HG03457 (cell line): ENCODE measurements at regions not wholly inside any gene's neighbourhood (a gene's known extent, or its start where the extent isn't known, plus 50 kb on each side); places are given as distances from the start of the nearest gene placed in this dataset.

Experiments used
- ATAC-seq: cut with Tn5 transposase; IDR thresholded peaks from one replicate; pipeline ENCODE4 v1.9.1; 2021; ENCODE audit warnings: moderate number of reproducible peaks; ENCODE audit not compliant: unreplicated experiment

DNA sequence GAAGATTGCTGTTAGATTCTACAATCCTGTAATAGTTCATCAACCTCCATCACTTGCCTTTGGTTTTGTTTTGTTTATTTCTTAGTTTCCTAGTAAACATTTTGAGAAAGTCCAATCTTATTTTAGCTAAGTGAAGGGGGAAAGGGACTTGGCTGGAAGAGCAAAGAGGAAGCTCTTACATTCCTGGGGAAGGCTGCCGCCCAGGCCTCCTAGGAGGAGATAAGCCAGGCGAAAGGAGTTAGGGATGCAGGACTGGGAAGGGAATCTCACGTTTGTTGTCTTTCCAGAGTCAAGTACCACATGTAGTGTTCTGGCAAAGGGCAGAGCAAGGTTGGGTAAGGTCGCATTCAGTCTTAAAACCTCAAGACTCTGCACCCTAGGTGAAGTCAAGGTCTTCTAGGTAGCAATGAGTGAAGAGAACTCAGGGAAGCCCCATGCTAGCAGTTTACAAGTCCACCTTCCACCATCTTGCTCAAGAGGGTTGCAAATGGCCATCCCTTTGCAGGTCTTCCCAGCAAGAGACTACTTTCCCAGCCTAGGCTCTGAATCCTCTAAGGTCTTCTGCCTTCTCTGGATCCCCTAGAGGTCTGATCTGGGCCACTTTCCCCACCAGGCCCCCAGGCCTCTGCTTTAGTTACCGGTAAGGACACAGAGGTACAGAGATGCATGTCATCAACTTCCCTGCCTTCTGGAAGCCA is 320.7 kb downstream of the CYP26B1 start:
- ATAC-seq, result no peak

DNA sequence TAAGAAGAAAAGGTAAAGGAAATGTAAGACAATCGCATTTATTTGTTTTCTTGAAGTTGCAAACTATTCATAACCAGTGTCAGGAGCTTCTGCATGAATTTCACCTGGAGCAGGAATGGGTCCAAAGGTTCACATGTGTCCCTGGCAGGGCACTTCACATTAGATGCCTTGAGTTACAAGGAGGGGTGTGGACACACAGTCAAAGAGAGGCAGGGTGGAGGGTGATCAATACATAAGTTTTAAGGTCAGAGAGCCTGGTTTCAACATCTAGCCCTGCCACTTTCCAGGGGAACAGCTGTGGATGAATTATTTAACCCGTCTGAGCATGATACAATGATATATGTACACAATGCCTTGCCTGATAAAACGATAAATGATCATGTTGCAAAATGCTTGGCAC is 321.4 kb downstream of the CYP26B1 start:
- no peak for ATAC-seq

DNA sequence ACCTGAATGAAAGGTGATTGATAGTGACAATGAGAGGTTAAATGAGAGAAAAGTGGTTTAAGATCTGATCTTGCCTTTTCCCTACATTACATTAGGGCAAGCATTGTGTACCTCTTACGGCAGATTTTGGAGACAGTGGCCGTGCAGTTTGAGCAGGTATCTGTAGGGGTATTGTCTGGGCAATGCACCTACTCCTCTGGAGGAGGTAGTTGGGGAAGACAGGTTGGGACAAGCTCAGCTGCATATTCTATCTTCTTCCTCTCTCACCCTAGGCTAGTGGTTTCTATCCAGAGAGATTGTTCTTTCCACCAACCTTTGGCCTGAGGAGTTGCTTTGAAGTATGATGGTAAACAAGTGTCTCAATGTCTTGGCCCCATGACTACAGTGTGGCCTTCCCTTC is 323.2 kb downstream of the CYP26B1 start:
- no peak for ATAC-seq

DNA sequence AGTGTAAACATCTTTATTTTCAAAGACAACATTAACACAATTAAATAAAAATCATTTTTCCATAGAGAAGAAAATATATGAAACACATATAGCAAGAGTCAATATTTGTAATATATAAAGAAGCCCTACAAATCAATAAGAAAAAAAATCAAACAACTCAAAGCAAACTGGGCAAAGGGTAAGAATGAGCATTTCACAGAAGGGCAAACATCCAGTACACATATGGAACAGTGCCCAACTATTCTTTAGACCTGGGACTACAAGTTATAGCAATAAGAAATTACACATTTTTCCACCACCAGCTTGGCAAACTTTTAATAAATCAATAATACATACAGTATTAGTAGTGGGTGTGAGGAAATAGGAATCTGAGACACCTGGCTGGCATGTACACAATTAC is 324.1 kb downstream of the CYP26B1 start:
- no peak for ATAC-seq

DNA sequence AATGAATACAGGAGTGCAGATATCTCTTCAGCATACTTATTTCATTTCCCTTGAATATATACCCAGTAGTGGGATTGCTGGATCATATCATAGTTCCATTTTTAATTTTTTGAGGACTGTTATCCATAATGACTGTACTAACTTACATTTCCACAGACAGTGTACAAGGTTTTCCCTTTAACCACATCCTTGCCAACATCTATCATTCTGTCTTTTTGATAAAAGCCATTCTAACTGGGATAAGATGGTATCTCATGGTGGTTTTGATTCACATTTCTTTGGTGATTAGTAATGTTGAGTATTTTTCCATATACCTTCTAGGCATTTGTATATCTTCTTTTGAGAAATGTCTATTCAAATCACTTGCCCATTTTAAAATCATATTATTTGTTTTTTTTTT is 325.2 kb downstream of the CYP26B1 start:
- no peak for ATAC-seq

DNA sequence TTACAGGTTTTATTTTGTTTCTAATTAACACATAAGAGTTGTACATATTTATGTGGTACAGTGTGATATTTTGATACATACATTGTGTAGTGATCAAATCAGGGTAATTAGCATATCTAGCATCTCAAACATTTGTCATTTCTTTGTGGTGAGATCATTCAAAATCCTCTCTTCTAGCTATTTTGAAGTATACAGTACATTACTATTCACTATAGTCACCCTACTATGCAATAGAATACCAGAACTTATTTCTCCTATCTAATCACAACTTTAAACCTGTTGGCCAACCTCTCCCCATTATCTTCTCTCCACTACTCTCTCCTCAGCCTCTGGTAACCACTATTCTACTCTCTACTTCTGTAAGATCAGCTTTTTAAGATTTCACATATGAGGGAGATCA is 325.8 kb downstream of the CYP26B1 start:
- ATAC-seq, result no peak

DNA sequence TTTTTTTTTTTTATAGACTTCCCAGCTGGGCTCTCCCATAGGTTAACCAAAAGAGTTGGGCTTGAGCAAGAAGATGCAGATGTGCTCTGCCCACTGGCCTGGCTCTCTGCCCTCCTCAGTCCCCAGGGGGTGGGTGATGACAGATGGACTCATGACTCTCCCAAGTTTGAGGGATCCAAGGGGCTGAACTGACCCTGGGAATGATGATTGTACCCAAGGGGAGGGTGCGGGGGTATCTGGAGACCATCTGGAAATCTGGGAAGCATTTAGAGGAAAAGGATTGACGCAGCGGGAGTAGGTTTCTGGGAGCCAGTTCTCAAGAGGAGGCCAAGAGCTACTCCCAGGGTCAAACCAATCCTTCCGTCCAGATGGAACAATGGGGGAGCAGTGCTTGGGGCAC is 330.8 kb downstream of the CYP26B1 start:
- no peak for ATAC-seq

DNA sequence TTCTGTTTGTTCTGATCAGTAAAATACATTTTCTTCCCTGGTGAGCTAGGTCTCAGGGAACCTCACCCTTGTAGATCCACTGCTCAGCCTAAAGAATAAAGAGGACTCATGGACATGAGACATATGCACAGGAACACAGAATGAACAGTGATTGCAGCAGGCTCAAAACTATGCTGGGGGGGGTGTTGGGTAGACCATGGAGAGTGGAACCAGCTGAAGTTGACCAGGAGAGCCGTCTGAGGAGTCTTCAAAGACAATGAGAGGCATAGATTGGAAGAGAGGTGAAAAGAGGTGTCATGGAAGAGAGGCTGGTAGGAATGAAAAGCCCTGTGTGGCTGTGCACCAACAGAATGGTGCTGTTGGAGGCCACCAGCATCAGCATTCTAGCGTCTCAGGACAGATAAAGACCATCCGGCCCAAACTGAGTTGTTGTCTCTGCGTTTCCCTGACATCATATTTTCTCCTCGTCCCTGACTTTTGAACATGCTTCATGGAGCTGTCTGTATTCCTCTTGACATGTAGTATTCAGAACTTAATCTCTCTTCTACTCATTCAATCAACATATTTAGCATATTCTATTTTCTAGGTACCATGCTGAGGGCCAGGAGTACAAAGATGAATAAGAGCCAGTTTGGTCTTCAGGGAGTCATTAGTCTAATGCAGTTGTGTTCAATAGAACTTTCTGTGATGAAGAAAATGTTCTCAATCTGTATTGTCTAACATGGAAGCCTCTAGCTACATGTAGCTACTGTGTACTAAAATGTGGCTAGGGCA is 331.8 kb downstream of the CYP26B1 start:
- ATAC-seq, result no peak

DNA sequence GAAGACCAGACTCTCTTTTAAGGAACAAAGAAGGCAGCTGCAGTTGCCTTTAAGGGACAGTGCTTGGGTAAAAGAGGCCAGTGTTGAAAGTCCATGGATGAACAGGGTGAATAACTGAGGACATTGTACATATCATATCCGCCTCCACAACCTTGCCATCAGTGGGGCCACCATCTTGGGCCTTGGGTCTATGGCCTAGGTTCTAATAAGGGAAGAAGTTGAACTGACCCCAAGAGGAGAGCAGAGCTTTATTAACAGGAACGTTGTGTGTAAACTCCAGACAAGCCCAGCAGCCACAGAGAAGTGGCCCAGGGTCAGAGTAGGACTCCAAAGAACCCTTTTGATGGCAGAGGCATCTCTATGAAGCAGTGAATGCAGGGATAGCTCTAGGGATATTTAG is 332.8 kb downstream of the CYP26B1 start:
- ATAC-seq, result no peak

DNA sequence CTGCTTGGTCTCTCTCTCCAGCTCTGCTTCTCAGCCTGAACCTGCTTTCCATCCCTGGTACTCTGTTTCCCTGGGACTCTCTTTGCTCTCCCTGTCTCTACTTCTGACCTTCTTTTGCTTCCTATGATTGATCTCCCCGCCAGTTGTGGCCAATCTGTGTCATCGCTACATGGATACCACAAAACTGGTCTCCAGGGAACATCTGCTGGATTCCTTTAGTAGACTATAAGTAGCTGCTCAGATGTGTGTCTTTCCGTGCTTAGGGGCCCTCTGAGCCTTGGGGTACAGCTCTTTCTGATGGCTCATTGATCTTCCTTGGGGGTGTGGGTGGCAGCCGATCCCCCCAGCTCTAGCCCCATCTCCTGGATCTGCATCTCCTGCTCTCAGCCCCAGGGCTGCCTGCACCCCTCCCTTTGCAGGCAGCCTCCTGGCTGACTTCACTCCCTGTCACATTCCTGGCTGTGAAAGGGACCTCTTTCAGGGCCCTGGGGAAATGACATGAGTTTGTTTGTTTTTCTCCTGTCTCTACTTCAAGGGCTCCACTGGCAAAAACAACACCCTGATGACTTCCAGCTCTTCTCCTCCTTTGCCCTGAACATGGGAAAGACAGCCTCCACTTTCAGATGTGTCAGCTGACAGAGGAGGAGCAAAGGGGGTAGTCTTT is 333.7 kb downstream of the CYP26B1 start:
- no peak for ATAC-seq

DNA sequence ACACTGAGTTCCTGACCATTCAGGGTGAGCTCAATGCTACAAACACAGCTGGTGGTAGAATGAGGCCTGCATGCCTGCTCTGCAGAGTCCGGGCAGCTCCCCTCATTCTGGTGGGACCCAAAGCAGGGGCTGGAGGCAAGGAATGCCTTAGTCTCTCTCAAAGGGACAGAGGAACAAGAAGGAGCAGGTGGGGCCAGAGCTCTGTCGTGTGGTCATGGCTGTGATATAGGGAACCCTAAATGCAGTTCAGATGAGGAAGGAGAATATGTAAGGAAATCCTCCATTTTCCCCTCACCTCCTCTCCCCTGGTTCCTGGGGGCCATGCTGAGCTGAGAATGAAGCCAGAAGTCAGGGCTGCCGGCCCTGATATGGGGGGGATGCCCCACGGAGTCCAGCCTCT is 334.3 kb downstream of the CYP26B1 start:
- no peak for ATAC-seq

DNA sequence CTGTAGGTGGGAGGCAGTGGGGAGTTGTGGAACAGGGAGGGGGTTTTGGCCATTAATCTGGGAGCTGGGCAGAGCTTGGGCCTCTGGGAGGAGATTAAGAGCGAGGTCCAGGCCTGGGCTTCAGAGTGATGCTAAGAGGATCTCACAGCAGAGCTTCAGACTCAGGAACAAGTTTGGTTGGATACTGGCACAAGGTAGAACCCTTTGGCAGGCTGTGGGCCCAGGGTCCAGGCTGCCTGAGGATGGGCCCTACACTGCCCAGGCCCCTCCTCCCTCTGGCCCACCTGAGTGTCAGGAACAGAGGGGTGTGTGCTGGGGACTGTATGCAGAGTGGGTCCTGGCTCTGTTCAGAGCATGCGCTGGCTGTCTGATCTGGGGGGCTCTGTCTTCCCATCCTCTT is 334.9 kb downstream of the CYP26B1 start:
- ATAC-seq, result no peak

DNA sequence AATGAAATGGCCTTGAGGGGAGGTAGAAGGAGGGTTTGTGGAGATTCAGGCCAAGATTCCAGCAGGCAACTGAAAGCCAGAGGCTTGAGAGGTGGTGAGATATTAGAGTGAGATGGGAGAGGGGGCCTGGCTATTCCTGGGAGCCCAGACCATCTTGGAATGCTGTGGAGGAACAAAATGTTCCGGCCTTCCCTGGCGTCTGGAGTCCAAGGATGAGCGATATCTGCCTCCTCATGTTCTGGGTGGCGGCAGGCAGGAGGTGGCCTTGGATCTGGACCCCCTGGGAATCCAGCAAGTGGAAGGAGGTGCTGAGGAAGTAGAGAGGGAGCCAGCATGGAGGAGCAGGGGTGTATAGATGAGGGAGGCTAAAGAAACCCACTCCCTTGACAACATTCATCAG is 335.9 kb downstream of the CYP26B1 start:
- ATAC-seq, result no peak

DNA sequence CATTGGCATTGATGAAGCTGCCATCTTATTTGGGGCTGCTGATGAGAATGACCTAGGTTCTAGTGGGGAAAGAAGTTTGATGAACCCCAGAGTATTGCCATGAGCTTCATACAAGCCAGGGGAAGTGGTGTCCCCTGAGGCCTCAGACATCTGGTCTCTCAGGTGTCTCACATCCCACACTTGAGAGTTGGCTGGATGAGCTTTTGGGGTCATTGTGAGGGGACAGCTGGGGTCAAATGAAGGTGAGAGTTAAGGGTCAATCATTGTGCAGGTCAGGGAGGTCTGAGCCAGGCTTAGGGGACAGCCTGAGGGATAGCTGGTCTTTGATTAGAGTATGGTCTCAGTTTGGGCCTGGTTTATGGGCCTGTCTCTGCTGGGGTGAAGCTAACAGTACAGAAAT is 336.5 kb downstream of the CYP26B1 start:
- ATAC-seq, result no peak

DNA sequence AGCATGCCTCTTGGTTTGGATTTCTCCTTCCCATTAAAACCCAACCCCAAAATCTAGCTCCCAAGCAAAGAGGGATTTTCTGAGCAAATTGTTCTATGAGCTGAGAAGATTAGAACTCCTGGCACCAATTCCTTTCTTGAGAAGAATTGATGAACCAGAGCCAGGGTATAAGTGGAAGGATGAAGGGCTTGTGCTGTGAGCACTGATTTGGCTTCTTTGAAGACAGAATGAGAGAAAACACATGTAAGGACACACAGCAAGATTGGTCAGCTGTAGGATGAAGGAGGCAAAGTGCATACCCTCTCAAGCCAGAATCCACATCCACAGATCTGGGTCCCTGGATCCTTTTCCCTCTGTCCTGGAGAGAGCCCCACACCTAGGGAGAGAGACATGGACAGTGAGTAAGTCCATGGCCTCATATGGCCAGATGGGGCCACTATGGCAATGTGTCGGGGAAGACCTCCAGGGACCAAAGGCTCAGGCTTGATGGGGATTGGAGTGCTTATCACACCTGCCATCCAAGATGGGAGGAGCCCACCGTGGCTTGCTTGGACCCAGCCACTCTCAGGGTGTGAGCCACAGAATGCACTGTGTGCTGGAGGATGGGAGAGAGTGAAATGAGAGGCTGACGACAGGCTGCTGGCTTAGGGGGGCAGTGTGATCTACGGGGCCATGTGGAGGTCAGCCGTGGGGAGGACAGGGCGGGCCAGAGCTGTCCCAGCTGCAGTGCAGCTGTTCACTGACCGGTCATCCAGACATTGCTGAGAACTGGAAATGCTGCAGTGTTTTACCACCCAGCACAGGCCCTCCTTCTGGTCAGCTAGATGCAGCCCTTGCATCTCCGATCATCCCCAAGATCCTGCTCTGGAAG is 339.8 kb downstream of the CYP26B1 start:
- no peak for ATAC-seq

DNA sequence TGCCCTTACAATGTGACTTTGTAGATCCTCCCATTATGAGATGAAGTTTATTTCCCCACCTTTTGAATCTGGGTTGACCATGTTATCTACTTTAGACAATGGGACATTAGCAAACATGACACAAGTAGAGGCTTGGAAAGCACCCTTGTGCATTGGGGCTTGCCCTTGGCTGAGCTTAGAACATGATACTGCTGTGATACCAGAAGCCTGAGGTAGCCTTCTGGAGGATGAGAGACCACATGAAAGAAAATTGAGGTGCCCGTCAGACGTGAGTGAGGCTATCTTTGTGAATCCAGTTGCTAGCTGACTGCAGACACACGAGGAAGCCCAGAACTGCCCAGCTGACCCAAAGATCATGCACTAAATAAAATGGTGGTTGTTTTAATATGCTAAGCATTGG is 341.2 kb downstream of the CYP26B1 start:
- no peak for ATAC-seq

DNA sequence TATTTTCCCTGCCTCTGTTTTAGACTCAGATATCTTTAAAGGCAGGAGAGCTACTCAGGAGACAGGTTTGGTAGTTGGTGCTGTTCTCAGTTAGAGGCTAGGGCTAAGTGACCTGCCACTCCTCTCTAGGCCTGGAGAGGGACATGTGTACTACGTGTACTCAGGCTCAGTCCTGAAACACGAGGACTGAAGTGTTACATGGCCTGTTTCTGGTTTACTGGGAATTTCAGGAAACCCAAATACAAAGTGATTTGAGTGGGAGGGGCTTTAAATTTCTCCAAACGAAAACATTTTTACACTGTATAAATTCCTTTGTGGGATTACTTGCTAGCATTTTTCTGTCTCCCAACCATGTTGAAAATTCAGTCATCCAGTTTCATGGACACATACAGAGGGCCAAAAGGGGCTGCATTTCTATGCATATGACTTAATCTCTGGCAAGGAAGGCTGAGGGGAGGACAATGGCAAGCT is 343.3 kb downstream of the CYP26B1 start:
- ATAC-seq, result no peak

DNA sequence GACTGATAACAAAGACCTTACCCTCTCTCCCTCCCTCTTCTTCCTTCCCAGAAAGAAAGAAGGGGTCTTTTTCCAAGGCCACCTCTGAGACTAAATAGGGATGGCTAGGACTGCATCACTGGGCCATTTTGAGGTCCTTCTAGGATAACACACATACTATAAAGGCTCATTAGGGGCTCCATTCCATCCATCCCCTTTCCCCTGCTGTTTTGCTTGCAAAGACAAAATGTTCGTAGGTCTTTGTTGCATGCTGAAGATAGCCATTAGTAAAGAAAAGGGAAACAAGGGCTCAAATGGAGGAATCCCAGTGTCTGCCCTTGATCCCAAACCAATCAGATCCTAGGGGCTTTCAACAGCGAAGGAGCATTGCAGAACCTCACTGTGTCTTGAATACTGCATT is 344.3 kb downstream of the CYP26B1 start:
- no peak for ATAC-seq

DNA sequence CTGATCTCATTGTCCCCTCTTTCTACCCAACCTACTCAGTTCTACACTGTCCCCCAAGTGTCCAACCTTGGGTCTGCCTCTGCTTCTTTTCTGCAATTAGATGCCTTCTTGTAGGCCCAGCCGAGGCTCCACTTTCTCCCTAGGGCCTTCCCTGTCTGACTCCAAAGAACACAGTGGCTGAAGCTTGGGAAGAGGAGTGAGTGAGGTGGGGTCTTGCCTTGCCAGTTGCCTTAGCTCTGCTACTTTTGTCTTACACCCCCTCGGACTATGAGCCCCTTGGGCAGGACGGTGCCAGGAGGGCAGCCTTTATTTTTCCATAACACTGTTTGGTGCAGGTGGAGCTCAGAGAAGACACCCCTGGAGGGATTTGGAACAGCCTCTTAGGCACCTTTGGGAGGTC is 345.1 kb downstream of the CYP26B1 start:
- ATAC-seq, result no peak

DNA sequence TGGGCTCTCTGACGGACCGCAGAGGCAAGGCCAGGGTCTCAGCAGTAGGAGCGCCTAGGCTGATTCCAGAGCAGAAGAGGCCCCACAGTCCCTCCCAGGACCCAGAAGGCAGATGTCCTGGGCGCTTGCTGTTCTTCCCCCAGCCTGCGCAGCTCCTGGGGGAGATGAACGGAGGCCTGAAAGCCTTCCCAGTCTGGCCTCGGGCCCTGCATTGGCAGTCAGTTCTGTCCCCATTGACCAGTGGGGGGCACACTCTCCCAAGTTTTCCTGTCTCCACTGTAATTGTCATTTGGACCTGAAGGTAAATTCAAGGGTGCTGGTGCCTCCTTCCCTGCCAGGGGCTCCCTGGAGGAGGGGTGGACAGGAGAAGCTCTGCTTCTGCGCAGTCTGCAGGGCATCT is 345.7 kb downstream of the CYP26B1 start:
- ATAC-seq, result no peak

DNA sequence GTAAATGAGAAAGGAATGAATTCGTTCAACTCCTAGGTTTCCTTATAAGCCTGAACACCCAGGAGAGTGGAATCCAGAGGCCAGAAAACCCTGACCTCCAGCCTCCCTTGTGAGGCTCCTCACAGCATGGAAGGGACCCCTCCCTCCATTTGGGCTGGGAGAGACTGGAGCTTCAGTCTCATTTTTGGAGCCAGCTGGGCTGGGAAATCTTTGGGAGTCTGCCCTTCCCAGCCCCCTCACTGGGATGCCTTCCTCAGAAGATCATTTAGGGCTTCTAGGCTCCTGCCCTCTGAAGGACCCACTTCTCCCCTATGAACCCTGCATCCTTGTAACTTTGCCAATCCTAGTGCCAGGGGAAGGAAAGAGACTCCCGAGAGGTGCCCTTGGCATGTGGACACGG is 346.1 kb downstream of the CYP26B1 start:
- ATAC-seq, result no peak
